Activated CD8-positive, alpha-beta memory T cell treated with anti-CD3 and anti-CD28 coated beads, Interleukin-2, amount 50 U/mL, for 4 hours (primary cell): ENCODE measurements at regions not wholly inside any gene's neighbourhood (a gene's known extent, or its start where the extent isn't known, plus 50 kb on each side); places are given as distances from the start of the nearest gene placed in this dataset.

Experiments
- DNase-seq: peaks from one replicate; pipeline ENCODE4 v3.0.0-alpha.2; 2020

DNA sequence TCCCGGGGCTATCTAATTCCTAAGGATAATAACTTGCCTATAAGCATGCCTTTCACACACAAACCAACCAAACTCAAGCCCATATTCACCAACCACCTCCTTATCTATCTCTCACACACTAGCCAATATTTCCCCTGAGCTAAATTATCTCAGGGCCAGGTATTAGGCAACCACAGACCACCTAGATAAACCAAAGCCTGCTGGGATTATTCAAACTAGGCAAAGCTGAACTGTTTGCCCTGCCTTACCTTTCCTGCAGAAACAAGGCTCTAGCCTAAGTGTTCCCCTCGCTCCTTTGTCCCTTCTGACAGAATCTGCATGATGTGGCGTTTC, 114.7 kb upstream of the EEA1 start:
- DNase-seq, result no peak

GRCh38 chr12:93047118-93047517, 118.0 kb upstream of the EEA1 start:
- no peak for DNase-seq

GRCh38 chr12:93048656-93049055, 119.6 kb upstream of the EEA1 start:
- no peak for DNase-seq

GRCh38 chr12:93050026-93050747, 121.1 kb upstream of the EEA1 start:
- no peak for DNase-seq

DNA sequence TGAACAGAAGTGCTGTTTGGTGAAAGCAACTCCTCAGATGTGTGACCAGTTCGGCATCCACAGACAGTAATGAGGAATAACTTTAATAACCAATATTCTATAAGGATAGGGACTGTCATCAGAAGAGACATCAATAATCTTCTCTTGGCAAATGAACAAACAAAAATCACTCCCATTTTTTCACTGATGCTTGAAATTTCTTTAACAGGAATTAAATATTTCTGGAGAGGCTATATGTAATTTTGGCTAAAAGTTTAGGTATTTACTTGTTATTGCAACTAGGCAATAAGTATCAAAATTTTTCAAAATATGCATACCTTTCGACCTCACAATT, 121.6 kb upstream of the EEA1 start:
- DNase-seq, result no peak

DNA sequence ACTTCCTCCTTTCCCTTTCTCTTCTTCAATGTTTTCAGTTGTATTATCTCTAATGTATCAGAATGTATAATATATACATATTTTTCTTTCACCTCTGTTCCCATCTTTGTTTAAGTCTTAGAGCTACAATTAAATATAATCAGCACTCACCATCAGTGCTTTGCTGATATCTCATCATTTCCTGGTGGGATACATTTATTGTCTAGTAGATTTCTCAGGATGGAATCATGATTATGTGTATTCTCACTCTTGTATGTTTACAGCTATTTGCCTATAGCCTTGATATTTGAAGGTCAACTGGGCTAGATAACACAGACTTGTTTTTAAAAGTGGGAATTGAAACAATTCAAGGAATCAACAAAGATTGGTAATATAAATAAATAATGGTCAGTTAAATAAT, 124.9 kb upstream of the EEA1 start:
- DNase-seq, result no peak

DNA sequence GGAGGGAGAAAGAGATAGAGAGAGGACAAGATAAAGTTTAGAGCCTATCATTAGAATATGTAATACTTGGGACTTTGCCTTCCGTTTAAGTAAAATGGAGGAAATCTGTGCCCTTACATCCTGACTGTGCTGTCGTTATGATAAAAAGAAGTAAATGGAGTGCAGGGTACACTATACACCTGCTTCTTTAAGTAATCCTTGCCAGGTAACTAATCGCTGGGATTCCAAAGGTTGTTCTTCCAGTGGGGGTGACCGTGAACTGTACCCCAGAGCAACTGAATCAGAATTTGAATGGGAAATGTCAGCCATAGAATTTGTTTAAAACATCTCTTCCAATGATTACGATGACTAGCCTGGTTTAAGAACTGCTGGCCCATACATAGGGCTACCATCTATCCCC, 126.1 kb upstream of the EEA1 start:
- no peak for DNase-seq

DNA sequence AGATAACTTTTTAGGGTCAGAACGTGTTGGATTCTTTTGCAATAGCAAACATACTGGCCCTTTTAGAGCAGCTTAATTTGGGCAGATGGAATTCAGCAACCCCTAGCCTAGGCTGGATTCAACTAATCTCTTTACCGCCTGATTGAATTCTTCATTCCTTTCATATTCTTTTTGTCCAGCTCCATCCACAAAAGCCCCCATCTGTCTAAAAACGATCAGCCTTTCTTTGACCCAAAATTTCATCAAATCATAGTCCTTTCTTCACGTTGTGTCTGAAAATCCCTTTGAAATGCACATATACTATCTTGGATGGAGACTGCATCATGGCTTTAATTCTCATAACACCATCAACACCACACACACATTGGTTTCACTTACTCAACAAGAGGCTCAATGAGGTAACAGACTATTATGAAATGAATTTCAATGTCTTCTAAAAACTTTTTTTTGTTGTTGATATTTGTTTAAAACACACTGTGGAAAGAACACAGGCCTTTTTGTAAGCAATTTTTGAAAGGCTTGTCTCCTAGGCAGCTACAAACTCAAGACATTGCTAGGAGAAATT, 128.0 kb upstream of the EEA1 start:
- no peak for DNase-seq

GRCh38 chr12:93058280-93058679, 129.2 kb upstream of the EEA1 start:
- DNase-seq, result no peak

DNA sequence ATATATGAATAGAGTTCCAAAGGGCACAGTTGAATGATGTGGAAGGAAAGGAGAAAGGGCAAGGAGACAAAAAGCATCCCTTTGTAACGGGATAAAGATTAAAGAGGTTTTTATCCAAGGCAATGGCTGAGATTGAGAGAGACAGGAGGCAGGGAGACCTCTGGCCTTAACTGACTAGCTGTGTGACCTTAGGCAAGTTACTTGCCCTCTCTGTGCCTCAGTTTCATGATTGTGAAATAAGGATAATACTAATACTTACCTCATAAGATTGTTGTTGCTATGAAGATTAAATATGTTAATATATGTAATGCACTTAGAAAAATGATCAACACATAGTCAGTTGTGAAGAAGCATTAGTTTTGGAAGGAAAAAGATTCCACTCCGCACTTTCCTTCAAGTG, 130.2 kb upstream of the EEA1 start:
- DNase-seq, result no peak

- DNase-seq, result no peak
Observed at GRCh38 chr12:93059925-93060665, 131.0 kb upstream of the EEA1 start.

GRCh38 chr12:93060666-93061472, 131.8 kb upstream of the EEA1 start:
- no peak for DNase-seq

GRCh38 chr12:93061473-93062419, 132.7 kb upstream of the EEA1 start:
- DNase-seq, result no peak

- no peak for DNase-seq
Observed at GRCh38 chr12:93065896-93066295, 136.8 kb upstream of the EEA1 start.

DNA sequence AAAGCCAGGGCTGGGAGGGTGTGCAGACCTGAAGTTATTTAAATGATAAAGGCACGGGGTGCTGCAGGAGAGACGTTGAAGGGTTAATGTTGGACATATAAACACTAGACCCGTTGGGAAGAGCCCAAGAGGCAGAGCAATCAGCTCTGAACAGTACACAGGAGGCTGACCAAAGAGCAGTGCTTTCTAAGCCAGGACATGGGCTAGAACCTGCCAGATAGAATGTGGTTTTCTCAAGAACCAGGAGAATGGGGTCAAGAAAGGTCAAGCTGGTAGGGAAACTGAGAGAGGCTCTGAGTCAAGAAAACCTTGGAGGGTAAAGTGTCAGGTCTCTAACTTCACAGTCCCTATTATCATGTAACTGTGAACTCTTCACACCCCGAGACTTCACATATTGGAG, 143.2 kb upstream of the EEA1 start:
- no peak for DNase-seq

DNA sequence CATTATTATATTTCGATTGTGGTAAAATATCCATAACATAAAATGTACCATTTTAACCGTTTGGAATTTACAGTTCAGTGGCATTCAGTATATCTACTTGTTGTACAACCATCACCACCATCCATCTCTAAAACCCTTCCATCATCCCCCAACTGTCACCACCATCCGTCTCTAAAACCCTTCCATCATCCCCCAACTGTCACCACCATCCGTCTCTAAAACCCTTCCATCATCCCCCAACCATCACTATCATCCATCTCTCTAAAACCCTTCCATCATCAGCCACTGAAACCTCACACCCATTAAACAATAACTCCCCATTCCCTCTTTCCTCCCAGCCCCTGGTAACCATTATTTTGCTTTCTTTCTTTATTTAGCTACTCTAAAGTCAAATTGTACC, 144.2 kb upstream of the EEA1 start:
- no peak for DNase-seq

DNA sequence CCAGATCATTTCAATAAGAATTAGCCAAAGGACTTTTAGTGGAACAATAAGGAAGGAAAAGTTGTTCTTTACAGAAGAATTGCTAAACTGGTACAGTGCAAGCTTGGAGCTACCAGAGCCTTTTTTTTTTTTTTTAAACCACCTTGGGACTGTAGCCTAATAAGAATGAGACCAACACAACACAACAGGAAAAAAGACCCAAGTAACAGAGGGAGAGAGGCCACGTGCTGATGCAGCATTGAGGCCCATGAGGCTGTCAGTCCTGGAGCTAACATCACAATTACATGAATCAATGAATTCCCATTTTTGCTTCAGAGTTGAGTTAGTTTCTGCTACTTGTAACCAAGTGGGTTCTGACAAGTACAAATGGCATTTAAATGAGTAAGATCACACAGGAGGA, 149.0 kb upstream of the EEA1 start:
- no peak for DNase-seq

- no peak for DNase-seq
Observed at GRCh38 chr12:93078577-93078976, 149.5 kb upstream of the EEA1 start.

GRCh38 chr12:93079271-93079670, 150.2 kb upstream of the EEA1 start:
- DNase-seq, result no peak

- DNase-seq, result no peak
Observed at GRCh38 chr12:93079976-93080375, 150.9 kb upstream of the EEA1 start.

DNA sequence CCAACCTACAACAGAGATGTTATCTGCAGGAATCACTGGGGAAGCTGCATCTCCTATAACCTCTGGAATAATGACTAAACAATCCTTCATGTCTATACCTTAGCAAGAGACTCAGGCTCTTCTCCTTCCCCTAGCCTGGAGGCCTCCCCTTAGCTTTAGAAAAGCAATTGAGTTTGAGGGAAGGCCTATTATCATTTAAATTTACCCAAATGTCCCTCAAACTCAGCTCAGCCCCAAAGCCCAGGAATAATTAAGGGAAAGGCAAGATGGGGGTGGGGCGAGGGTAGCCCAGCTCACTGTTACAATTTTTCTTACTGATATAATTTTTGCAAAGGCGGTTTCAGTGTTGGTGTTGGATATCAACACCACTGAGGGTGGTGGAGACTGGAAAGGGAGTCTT, 151.4 kb upstream of the EEA1 start:
- DNase-seq, result no peak

- no peak for DNase-seq
Observed at GRCh38 chr12:93080994-93081809, 152.1 kb upstream of the EEA1 start.
